Hepatocyte (in vitro differentiated cells): ENCODE measurements at regions not wholly inside any gene's neighbourhood (a gene's known extent, or its start where the extent isn't known, plus 50 kb on each side); places are given as distances from the start of the nearest gene placed in this dataset.

Experiments
- EZH2phosphoT487 ChIP-seq: fragments of 200-600 bp; sonication (generic); IDR thresholded peaks from one replicate; pipeline ENCODE4 v1.6.1; 2018; ENCODE audit warnings: antibody characterized with exemption, mild to moderate bottlenecking, low read depth, moderate library complexity; ENCODE audit not compliant: unreplicated experiment, severe bottlenecking
- TF ChIP-seq, protein P1 (sequence below): fragments of 200-600 bp; sonication (generic); IDR thresholded peaks from 2 replicates; pipeline ENCODE4 v1.5.1; 2016; ENCODE audit warnings: antibody characterized with exemption, mild to moderate bottlenecking; ENCODE audit not compliant: poor library complexity

DNA sequence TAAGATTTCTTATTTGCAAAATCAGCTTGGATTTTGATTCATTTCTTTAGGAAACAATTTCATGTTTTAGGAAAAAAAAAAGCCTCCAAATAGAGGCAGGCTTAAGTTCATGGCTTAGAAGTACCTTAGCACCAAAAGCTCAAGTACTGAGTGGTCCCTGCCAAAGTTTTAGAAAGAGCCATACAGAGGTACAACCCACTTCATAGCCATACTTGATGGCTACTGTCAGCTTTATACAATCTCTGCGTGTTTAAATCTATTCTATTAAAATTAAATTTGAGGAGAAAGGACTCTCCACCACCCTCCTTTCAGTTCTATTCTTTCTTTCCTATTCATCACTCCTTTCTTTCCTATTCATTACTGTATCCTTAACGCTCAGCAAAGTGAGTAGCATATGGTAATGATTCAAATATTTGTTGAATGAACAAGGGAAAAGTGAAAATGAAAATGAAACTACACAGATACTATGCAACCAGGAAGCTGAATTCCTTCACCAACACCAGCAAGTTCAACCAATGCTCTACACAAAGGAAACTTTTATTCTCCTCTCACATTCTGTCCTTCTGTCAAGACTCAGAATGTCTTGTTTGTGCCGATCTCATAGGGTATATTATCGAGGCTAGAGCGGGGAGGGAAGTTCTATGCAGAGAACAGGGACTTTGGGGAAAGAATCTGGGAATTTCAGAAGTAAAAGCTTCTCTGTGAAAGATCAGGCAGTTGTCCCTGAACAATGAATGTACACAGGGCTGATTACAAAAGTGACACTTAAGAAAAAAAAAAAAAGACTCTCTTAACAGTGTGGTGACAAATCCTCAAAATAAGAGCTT is 138.6 kb upstream of the SPEF2 start:
- TF ChIP-seq, protein P1, sequence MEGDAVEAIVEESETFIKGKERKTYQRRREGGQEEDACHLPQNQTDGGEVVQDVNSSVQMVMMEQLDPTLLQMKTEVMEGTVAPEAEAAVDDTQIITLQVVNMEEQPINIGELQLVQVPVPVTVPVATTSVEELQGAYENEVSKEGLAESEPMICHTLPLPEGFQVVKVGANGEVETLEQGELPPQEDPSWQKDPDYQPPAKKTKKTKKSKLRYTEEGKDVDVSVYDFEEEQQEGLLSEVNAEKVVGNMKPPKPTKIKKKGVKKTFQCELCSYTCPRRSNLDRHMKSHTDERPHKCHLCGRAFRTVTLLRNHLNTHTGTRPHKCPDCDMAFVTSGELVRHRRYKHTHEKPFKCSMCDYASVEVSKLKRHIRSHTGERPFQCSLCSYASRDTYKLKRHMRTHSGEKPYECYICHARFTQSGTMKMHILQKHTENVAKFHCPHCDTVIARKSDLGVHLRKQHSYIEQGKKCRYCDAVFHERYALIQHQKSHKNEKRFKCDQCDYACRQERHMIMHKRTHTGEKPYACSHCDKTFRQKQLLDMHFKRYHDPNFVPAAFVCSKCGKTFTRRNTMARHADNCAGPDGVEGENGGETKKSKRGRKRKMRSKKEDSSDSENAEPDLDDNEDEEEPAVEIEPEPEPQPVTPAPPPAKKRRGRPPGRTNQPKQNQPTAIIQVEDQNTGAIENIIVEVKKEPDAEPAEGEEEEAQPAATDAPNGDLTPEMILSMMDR, result no peak
- no peak for TF ChIP-seq EZH2phosphoT487
